GM20000 (cell line): ENCODE measurements at regions not wholly inside any gene's neighbourhood (a gene's known extent, or its start where the extent isn't known, plus 50 kb on each side); places are given as distances from the start of the nearest gene placed in this dataset.

ENCODE experiments used
- DNase-seq: peaks from one replicate; pipeline ENCODE4 v3.0.0; 2012; ENCODE audit warnings: low spot score
- CTCF ChIP-seq: IDR thresholded peaks from 2 replicates; pipeline ENCODE4 v1.5.1; 2012; ENCODE audit warnings: mild to moderate bottlenecking, control low read depth; ENCODE audit errors: extremely low read depth, missing control alignments

- no peak for TF ChIP-seq CTCF
- DNase-seq, result no peak
Observed at GRCh38 chr10:83469728-83470331, 669.5 kb upstream of the GHITM start.

- TF ChIP-seq CTCF, result no peak
- no peak for DNase-seq
Observed at GRCh38 chr10:83476211-83476610, 663.1 kb upstream of the GHITM start.

- DNase-seq, result no peak
- no peak for TF ChIP-seq CTCF
Observed at GRCh38 chr10:83489161-83489560, 650.1 kb upstream of the GHITM start.

- TF ChIP-seq CTCF, result no peak
- no peak for DNase-seq
Observed at GRCh38 chr10:83492004-83492403, 647.3 kb upstream of the GHITM start.

GRCh38 chr10:83512681-83513080, 626.6 kb upstream of the GHITM start:
- TF ChIP-seq CTCF, result no peak
- no peak for DNase-seq

- TF ChIP-seq CTCF, result no peak
- DNase-seq, result no peak
Observed at GRCh38 chr10:83515001-83515400, 624.3 kb upstream of the GHITM start.

- no peak for DNase-seq
- TF ChIP-seq CTCF, result no peak
Observed at GRCh38 chr10:83516788-83517187, 622.5 kb upstream of the GHITM start.

GRCh38 chr10:83517456-83517855, 621.9 kb upstream of the GHITM start:
- TF ChIP-seq CTCF, result no peak
- DNase-seq, result no peak
